Lung (tissue), 11 donors: ENCODE measurements at regions not wholly inside any gene's neighbourhood (a gene's known extent, or its start where the extent isn't known, plus 50 kb on each side); places are given as distances from the start of the nearest gene placed in this dataset.

Experiments used
- ATAC-seq: fragments of 200-7000 bp; cut with Tn5 transposase; one replicate; pipeline ENCODE4 v1.9.1; 2020; ENCODE audit warnings: moderate number of reproducible peaks; ENCODE audit not compliant: insufficient read depth, low FRiP score
- DNase-seq, 3 donors: peaks; one replicate each; pipeline ENCODE4 v3.0.0-alpha.2; 2013 to 2017
- H3K27ac ChIP-seq, 2 donors: one replicate each; pipeline ENCODE4 v1.5.1; 2013; ENCODE audit warnings: mild to moderate bottlenecking in 2 of 2, moderate library complexity in 2 of 2, control low read depth in 1 of 2, inconsistent platforms in 1 of 2, low read depth in 1 of 2, low read length in 1 of 2
- H3K27me3 ChIP-seq, 3 donors: one replicate each; pipeline ENCODE4 v1.5.1; 2013; ENCODE audit warnings: low read length in 2 of 3; ENCODE audit not compliant: control insufficient read depth in 3 of 3, insufficient read depth in 3 of 3
- H3K36me3 ChIP-seq, 4 donors: one replicate each; pipeline ENCODE4 v1.5.1; 2013; ENCODE audit warnings: low read length in 4 of 4, mild to moderate bottlenecking in 1 of 4, moderate library complexity in 1 of 4; ENCODE audit not compliant: control insufficient read depth in 4 of 4, insufficient read depth in 4 of 4
- H3K4me1 ChIP-seq, 5 donors: one replicate each; pipeline ENCODE4 v1.5.1; 2013; ENCODE audit warnings: low read length in 5 of 5, mild to moderate bottlenecking in 2 of 5, moderate library complexity in 1 of 5; ENCODE audit not compliant: control insufficient read depth in 5 of 5, insufficient read depth in 5 of 5
- H3K4me3 ChIP-seq: one replicate; pipeline ENCODE4 v1.5.1; 2013; ENCODE audit warnings: mild to moderate bottlenecking, control low read depth, moderate library complexity
- H3K9ac ChIP-seq, 2 donors: one replicate each; pipeline ENCODE4 v1.5.1; 2013; ENCODE audit warnings: low read length in 2 of 2, control low read depth in 1 of 2; ENCODE audit not compliant: insufficient read depth in 1 of 2
- H3K9me3 ChIP-seq, 4 donors: one replicate each; pipeline ENCODE4 v1.5.1; 2013; ENCODE audit warnings: low read length in 3 of 4, mild to moderate bottlenecking in 1 of 4, moderate library complexity in 1 of 4; ENCODE audit not compliant: control insufficient read depth in 4 of 4, insufficient read depth in 3 of 4
- CTCF ChIP-seq: IDR thresholded peaks from 2 replicates; pipeline ENCODE4 v1.5.1; 2012; ENCODE audit warnings: mild to moderate bottlenecking; ENCODE audit errors: control extremely low read depth, extremely low read depth
- WGBS, 2 donors: extraction: QIAGEN DNeasy Blood & Tissue Kit; methylation state at CpG; one replicate each; pipeline ENCODE4 v1.1.7; 2013; 5-methylcytosine and 5-hydroxymethylcytosine counted together
- donor health status: control.
- donor health status: control.
- donor health status: Bipolar disorder and iron deficiency.
- donor health status: healthy.
- donor health status: DM: yes; HTN: yes; CAD: no.

- Histone ChIP-seq H3K9ac (no peak overlapping the region), H3K27ac (no peak overlapping the region), H3K9me3 (peaks cover 0 to 3% (median 0%) of the 10 kb centered on the region in 4 donors), H3K4me3 (no peak overlapping the region), H3K36me3 (no peaks in the 10 kb centered on the region), H3K27me3 (no peaks in the 10 kb centered on the region), H3K4me1 (no peaks in the 10 kb centered on the region)
- TF ChIP-seq CTCF = no peak
- DNase-seq (no peak), ATAC-seq (no peak)
- WGBS, 2 donors = 82 to 91% methylated on average over 6 of the region's 6 CpGs
These were observed 391.6 kb downstream of the ADCYAP1 start for GRCh38 chr18:1296237-1296636.

- no peak for TF ChIP-seq CTCF
- Histone ChIP-seq H3K27me3 (no peaks in the 10 kb centered on the region), H3K9me3 (no peaks in the 10 kb centered on the region), H3K4me3 (no peak overlapping the region), H3K36me3 (no peaks in the 10 kb centered on the region), H3K4me1 (no peaks in the 10 kb centered on the region), H3K9ac (no peak overlapping the region), H3K27ac (no peak overlapping the region)
- no peak for ATAC-seq
- DNase-seq = no peak
These were observed 398.2 kb downstream of the ADCYAP1 start for GRCh38 chr18:1302861-1303260.

- H3K4me1 ChIP-seq = no peaks in the 10 kb centered on the region
- no peak overlapping the region for H3K4me3 ChIP-seq
- WGBS, 2 donors = 57 to 64% methylated on average over 4 of the region's 4 CpGs
- DNase-seq (peak in 1 of 3 donors; percentile 0), ATAC-seq (no peak)
- H3K9me3 ChIP-seq = no peaks in the 10 kb centered on the region
- TF ChIP-seq CTCF = no peak
- H3K27me3 ChIP-seq = no peaks in the 10 kb centered on the region
- H3K36me3 ChIP-seq = no peaks in the 10 kb centered on the region
- no peak overlapping the region for H3K9ac ChIP-seq
- H3K27ac ChIP-seq = no peak overlapping the region
These were observed 399.8 kb downstream of the ADCYAP1 start for GRCh38 chr18:1304392-1304992.

GRCh38 chr18:1306641-1307040 is 402.0 kb downstream of the ADCYAP1 start:
- no peak overlapping the region for H3K27ac ChIP-seq
- H3K36me3 ChIP-seq = no peaks in the 10 kb centered on the region
- no peaks in the 10 kb centered on the region for H3K9me3 ChIP-seq
- no peaks in the 10 kb centered on the region for H3K4me1 ChIP-seq
- no peak overlapping the region for H3K9ac ChIP-seq
- no peaks in the 10 kb centered on the region for H3K27me3 ChIP-seq
- no peak for TF ChIP-seq CTCF
- DNase-seq (no peak), ATAC-seq (no peak)
- H3K4me3 ChIP-seq = no peak overlapping the region
- 79 to 87% methylated on average over 2 of the region's 2 CpGs for WGBS, 2 donors
